GM12892 (cell line): ENCODE measurements at regions not wholly inside any gene's neighbourhood (a gene's known extent, or its start where the extent isn't known, plus 50 kb on each side); places are given as distances from the start of the nearest gene placed in this dataset.

ENCODE experiments used
- POLR2A ChIP-seq: IDR thresholded peaks from 2 replicates; pipeline ENCODE4 v1.6.1; 2011; ENCODE audit warnings: low read depth, low read length, control low read depth
- POLR2AphosphoS5 ChIP-seq: IDR thresholded peaks from 2 replicates; pipeline ENCODE4 v1.6.1; 2011; ENCODE audit warnings: low read depth, low read length, control low read depth

- no peak for TF ChIP-seq POLR2A
- TF ChIP-seq POLR2AphosphoS5: no peak
These were observed 68.8 kb upstream of the IFNG-AS1 start for GRCh38 chr12:67920413-67920812.
